ENCODE measurements at regions not wholly inside any gene's neighbourhood (a gene's known extent, or its start where the extent isn't known, plus 50 kb on each side); places are given as distances from the start of the nearest gene placed in this dataset.

DNA sequence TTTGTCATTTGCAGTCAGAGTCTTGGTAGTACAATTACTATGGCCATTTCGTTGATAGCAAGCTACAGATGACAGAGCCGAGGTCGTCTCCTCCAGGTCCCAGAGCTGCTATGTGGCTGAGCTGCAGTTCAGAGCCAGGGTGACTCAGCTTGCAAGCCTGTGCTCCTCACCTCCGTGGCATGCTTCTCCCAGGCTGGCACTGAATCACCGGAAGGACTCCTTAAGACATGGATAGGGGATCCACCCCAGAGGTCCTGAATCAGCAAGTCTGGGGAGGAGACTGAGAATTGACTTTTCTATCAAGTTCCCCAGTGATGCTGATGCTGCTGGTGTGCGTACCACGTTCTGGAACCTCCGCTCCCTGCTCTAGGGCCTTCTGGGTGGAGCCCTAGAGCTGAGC, 291.2 kb downstream of the CDH26 start:
- DNase-seq, result no peak

DNA sequence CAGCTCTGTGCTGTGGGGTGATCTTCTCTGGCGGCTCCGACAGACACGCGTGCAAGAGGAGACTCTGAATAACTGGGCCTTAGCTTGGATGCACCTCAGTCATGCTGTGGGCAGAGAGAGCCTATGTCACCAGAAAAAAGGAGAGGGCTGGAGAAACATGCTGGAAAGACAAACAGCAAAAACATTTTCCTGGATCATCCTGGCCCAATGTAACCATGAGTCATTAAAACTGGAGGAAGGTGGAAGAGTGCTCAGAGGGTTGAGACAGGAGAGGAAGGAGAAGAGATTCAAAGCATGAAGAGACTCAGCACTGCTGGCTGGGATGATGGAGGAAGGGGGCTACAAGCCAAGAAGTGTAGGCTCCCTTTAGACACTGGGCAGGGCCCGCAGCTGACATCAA, 292.0 kb downstream of the CDH26 start:
- no peak for DNase-seq

DNA sequence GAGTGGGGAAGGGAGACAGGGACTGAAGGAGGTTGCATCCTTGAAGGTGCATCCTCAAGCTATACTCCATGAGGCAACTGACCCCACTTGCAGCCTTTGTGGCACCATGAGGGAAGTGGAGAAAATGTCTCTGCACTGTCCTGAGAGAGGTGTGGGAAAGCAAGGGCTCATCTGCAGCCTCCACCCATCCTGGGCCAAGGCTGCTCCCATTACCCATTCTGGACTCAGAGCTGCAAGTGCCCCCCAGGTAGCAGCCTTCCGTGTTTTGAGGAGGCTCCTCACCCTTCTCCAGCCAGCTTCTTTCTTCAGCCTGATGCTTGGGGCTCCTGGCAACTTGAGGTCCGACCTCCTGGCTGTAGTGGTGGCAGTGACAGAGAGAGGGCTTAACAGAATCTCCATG, 294.6 kb downstream of the CDH26 start:
- DNase-seq, result no peak

DNA sequence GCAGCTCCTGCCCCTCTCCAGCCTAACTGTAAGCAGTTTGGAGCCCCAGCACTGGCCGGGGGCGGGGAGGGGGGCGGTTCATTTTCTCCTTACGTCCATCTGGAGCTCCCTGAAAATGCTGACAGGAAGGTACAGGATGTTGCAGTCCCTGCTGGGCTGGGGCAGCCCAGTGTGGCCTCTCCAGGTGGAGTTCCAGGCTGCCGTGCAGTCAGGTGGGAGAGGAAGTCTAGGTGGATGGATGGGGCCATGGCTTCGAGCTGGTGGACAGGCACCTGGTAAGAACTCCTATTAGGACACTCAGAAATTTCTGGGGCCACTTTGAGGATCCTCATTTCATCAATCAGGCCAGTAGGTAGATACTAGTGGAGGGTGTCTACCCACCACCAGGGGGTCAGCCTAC, 295.2 kb downstream of the CDH26 start:
- DNase-seq, result no peak

DNA sequence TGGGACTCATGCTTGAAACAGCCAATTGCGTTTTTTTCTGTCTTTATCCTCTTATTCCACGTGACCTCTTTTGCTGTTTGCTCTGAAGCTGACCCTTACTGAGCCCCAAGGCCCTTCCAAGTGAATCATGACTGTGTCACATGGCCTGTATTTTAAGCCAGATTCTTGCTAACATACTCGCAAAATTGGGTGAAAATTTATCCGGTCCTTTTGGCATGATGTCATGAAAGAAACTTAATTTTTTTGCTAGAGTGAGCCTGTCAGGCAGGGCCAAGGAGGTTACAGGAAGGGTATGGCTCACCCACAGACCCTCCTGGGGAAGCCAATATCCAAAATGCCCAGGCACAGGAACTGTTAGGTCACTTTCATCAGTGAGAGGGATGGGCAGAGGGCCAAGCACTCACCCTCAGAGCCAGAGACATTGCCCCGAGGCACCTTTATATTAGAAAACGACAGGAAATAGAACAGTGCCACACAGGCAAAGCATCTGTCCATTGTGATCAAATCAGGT, 296.7 kb downstream of the CDH26 start:
- DNase-seq, result no peak

DNA sequence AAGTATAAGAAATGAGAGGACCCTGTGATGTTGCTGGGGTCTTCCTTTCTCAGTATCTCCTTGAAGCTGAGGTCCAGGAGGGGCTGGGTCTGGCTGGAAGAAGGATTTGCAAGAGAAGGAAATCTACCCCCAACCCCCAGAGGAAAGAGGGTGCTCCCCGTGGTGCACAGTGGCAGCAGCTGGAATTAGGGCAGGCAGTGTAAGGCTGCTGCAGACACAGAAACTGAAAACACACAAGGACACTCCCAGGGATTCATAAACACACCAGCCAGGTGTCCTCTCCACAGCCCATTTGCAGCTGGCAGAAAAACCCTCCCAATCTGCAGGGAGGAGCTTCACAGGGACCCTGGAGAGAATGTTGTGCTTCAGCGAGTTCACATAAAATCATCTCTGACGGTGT, 297.2 kb downstream of the CDH26 start:
- no peak for DNase-seq

DNA sequence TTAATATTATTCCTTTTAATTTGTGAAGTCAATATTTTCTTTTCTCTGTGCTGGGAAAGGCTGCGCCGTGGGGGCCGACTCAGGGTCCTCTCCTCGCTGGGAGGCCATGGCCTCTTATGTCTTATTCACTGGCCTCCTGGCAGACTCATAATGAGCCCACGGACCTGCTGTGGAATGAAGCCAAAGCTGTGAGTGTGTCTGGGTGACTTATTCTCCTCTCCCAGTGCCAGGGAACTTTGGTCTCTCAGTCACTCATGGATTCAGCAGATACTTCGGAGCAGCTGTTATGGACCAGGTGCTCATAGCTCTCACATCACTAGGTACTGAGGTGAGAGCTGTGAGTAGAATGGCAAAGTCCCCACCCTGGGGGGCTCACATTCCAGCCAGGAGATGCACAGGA, 297.6 kb downstream of the CDH26 start:
- DNase-seq, result no peak

DNA sequence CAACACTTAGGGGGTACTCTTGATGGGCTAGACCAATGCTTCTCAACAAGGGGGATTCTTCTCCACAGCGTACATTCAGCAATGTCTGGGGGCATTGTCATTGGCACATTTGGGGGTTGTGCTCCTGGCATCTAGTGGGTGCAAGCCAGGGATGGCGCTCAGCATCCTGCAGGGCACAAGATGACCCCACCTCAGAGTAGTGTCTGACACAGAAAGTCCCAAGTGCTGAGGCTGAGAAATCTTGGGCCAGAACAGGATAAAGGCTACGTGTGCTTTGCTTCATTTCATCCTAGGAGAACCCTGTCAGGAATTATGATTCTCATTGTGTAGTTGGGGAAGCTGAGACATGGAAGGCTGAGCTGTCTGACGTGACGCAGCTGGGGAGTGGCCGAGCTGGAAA, 298.6 kb downstream of the CDH26 start:
- no peak for DNase-seq

DNA sequence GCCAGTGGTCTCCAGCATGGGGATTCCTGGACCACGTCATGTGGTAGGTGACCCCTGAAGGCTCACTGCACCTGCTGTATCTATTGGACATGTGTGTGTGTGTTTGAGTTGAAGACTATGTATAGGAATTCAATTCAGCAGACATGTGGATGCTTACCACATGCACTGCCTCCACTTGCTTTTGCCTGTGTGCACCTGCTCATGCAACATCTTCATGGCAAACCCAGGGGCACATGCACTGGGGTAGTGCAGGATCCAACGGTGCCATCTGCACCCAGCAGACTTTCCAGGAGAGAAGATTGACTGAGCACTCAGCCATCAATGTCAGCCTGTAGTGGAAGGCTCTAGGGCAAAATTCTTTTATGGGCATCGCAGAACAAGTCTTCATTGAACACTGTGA, 299.4 kb downstream of the CDH26 start:
- DNase-seq, result no peak

DNA sequence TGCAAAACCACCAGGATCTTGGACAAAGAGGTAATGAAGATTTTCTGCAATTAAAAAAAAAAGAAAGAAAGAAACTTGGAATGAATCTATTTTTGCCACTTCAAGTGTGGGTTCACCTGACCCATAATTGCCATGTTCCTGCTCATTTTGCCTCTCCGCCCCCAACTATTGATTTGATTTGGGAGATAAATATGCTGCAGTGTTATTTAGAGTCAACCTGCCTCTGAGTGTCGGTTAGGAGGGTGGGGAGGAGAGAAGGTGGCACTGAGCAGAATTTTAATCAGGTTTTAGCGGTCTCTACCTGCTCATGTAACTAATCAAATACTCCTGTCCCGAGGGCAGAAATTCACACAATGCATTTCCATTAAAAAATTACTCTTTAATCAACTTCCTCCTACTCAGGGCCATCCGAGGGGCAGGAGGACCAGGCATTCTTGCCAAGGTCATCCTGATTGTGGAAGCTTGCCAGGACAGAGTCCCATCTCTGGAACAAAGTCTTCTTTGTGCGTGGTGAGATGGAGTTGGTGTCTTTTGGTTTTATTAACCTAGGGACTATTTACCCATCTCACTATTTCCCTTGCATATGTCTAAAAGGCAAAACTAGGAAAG, 300.1 kb downstream of the CDH26 start:
- no peak for DNase-seq

DNA sequence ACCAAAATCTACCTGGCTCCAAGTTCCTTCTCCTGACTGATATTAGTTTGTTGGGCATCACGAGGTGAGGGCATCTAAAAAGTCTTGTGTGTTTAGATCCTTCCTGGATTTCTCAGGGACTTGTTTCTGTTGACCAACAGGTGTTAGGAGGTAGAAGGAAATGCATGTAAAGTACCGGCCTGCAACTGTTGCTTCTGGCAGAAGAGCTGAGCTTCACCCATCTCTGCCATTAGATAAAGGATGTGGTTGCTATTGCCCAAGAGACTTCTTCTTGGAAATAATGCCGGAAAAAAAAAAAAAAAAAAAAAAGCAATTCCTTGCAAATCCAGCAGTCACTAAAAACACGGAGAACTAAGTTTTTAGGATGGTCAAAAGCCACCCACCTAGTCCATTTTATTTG, 303.1 kb downstream of the CDH26 start:
- DNase-seq, result no peak

DNA sequence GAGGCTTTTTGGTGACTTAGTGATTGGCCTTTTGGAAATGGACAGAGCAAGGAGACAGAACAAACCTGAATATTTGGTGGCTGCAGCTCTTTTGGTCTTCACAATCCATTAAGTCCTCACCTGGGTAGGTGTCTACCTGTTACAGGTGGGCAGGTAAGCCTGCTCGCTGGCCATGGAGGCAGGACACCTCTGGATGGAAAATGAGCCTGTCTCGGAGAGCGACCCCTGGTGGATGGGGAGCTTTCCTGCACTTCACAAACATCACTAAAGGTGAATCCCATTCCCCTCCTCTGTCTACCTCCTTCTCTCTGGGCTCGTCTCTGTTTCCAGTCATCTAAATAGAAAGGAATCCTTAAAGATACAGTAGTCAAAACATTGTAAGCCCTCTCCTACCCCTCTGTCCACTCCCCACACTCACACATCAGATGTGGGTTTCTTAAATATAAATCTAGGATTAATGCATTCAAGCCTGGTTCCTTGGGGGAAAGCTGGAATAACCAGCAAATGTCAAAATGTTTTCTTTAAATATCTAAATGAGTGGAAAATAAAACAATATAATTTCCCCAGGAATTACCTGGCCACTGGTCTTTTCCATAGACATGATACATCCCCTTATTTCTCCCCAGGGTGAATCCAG, 304.9 kb downstream of the CDH26 start:
- DNase-seq, result peak; percentile 29 to 40

DNA sequence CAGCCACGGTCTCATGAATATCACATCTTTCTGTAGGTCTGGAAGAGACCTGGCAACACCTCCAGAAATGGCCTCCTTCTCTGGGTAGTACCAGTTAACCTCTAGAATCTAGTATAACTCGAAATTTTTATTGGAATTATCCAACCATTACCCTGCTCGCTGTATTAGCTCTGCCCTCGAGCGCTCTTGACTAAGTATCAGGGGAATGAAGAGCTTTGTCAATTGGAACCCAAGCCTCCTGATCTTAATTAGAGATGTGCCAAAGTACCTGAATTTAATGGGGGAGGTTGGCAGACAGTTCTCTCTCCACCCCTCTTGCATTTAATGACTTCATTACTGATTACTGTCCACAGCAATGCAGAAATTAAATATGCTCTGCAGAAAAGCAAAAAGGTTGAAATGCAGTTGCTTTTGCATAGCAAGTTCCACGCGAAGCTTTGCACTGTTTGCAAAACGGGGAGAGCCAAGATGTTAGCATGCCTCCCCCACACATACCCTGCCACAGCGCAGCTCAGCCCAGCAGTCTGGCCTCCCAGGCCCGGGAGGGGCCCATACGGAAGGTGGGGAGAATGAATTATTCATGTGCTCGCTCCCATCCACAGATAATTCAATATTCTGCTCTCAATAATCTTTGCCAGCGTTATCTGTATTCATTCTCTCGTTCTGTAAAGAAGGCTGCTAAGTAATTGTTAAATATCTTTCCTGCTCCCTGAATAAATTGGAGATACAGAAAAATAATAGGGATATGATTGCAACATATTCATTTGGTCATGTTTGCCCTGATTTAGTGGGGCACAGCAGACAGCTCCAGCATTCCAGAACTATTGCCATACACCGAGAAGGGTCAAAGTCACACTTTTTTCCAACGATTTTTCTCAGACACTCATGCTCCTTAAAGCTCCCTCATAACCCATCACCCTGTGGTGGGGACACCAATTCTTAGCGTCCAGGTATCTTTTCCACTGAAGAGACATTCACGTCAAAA, 305.8 kb downstream of the CDH26 start:
- DNase-seq, result no peak

DNA sequence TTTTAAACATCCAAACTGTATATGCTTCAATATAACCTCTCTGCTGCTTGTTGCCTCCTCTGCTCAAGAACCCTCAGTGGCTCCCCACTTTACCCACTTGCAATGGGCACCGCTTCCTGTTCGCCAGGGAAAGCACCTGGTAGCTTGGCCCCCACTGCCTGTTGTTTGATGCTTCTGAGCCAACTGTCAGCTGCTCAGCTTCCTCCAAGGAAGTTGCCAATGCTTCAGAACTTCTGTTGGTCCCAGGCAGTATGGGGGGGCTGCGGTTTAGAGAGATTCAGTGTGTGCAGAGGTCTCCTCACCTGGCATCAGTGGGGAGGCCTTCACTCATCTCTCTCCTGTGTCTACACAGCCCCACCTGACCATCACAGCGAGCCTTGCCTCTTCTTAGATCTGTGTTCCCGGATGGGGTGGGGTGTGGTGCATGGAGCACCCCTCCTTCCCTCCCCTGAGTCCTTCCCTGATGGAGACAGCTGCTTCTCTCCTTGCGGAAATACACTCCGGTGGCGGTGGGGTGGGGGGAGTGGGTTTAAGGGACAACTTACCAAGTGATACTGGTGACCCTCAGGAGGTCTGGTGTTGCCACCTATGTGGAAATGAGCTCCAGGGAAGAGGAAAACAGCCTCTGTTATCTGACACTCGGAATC, 308.1 kb downstream of the CDH26 start:
- no peak for DNase-seq

DNA sequence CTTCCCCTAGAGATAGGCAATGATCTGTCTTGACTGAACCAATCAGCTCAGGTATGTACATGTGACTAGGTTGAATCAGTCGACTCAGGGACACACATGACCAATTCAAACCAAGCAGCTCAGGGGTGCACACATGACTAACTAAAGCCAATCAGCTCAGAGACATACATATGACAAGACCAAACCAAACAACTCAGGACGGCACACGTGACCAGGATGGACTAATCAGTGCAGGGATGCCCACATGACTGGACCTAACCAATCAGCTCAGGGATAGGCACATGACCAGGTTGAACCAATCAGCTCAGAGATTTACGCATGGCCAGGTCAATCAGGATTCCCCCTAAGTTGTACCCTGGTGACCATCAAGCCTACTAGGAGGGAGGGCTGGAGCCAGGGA, 310.3 kb downstream of the CDH26 start:
- DNase-seq, result no peak

DNA sequence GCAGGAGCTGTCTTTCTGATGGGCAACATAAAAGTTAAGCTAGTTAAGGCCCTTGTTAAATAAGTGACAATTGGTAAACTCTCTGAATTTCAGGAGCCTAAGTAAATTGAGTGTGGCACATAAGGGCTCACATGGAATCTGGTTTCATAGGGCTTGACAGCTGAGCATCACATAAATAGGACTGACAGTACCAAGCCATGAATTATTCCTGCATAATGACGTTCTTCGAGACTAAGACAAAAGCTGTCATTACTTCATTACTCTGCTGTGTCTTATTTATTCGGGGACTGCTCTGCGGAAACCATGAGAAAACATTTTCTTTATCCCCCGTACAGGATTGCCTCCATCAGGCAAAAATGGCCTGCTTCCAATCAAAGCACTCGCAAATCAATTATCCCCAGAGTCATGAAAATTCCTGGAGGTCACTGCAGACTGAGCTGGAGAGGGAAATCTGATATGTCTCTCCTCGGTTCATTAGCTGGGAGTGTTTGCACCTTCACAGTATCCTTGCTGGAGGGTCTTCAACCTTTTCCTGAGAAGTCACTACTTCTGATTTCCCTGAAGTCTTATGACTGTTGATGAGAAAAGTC, 311.4 kb downstream of the CDH26 start:
- no peak for DNase-seq

DNA sequence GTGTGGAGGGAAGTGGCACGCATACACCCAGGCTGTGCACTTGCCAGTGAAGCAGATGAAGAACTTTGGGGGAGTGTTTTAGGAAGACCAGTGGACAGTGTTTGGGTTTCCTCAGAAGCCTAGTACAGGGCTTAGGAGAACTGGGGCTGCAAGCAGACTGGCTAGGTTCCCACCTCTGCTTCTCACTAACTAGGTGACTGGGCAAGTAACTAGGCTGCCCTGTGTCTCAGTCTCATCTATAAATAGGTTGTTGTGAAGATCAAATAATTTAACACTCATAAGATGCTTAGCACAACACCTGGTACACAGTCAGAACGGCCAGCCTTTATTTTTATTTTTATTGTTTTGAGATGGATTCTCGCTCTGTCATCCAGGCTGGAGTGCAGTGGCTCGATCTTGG, 312.1 kb downstream of the CDH26 start:
- no peak for DNase-seq

DNA sequence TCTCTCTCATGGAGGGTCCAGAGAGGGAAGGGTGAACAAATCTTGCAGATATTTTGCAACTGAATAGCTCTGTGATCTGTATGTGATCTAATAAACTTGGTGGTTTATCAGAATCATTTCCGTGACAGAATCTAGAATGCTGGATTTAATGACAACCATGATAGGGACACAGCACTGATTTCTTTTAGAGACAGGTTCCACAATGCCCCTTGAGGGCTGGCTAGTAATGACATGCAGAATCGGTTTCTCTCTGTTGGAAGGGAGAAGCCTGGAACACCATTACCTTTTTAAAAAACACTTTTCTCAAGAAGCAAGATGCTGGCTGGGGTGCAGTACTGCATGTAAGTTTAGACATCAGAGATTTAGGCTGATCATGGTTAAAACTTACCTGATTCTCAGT, 313.4 kb downstream of the CDH26 start:
- DNase-seq, result no peak

DNA sequence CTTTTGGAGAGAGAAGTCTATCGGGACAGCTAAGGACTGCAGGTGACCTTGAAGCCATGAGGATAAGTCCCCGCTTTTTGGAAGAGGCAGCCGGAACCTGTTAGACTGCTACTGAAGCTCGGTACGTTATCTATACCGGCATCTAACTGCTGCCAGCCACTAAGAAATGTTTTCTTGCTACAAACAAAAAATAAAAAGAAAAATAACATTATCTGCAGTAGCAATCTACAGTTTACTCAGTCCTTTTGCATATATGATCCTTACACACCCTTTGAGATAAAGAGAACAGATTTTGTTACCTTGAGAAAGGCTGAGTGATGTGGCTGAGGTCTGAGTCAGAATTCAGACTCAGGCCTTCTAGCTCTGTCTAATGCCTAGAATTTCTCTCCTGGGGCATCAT, 314.6 kb downstream of the CDH26 start:
- DNase-seq, result no peak

DNA sequence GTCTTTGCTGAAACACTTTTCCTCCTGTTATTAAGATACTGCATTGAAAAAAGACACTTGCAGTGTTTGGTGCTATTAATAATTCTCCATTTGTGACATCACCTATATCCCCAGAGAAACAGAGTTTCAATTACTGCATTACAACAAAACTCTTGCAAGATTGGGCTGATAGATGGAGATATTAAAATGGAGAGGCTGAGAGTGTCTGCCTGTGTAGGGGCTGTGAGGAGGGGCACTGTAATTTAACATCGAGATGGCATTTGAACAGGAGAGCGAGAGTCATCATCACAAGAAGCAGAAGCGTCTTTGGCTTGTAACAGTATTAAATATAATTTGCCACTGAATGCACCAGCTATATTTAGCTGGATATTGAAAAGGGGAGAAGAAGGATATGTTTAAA, 316.5 kb downstream of the CDH26 start:
- no peak for DNase-seq

DNA sequence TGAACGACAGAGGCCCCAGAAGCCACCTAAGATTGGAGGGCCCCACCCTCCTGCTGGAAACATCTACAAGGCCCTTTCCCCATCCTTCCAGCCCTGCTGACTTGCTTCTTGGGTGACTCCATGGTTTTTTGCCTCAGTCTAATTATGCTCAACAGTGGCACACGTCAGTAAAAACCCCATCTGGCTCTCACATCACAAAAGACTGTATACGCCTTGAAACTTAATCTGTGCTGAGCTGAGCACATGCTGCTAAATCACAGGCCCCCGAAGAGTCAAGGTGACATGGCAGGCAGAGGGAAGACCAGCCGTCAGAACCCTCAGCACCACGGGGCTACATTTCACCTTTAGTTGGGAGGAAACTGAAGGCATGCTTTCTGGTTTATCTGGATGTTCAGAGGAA, 323.1 kb downstream of the CDH26 start:
- no peak for DNase-seq

DNA sequence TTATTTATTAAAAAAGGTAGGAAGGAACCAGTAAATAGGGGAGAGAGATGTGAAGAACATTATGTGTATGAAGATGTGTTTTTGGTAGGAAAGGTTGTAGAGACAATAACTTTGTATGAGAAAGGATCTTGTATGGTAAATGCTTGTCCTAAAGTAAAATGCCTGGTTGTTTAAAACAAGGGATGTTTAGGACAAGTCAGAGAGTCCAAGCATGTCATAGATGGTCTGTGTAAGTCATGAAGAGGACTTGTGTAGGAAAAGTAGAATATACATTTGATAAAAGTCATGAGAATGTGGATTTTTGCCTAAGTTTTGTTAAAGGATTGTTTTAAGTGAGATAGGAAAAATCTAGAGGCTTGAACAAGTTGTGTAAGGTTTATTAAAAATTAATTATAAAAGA, 325.1 kb downstream of the CDH26 start:
- no peak for DNase-seq

DNA sequence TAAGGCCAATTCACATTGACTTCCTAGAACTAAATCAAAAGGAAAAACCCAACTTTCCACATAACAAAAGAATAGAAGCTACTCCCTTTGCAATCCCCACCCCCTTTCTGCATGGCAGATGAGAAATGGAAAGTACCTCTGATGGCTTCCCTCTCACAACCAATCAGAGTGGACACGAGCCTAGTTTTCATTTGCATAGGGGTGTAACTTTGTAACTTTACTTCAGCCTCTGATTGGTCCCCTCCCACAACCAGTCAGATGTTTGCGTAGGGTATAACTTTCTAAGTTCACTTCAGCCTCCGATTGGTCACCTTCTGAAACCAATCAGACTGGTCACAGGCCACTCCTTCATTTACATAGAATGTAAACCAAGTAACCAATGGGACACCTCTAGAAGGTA, 328.5 kb downstream of the CDH26 start:
- no peak for DNase-seq
